ENCODE measurements at regions not wholly inside any gene's neighbourhood (a gene's known extent, or its start where the extent isn't known, plus 50 kb on each side); places are given as distances from the start of the nearest gene placed in this dataset.
"Not testable (repeated sequence)": the region's sequence is repeated elsewhere in the genome, so short reads cannot be mapped to it uniquely, and the experiment has no call there.

DNA sequence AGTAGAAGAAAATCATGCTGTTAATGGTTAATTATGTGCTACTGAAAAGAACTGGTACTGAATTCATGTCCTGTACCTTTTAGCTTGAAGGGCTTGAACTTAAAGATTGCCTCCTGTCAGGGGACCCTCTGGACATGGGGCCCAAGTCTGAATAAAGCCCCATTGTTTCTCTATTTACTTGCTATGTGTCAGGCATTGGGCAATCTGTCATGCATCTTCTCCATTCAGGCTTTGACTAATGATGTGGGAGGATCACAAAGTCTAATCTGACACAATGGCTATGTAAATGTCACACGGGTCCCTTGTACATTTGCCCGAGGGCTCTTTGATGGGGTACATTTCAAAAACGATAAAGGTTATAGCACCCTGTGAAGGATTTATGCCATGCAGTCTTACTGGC lies 64.0 kb upstream of the TUSC1 start:
- no CpG with 5 or more reads among the region's 3 CpGs for WGBS, 2 donors (ENCODE audit: extremely low coverage in 2 of 2, insufficient read length in 2 of 2, insufficient replicate concordance in 1 of 2)
- Histone ChIP-seq H3K27me3 (ENCODE audit: control insufficient read depth in 3 of 3, insufficient read depth in 3 of 3, low read depth in 1 of 3, low read length in 3 of 3) (no peaks in the 10 kb centered on the region), H4K8ac (ENCODE audit: low read depth, low read length) (no peak overlapping the region)

DNA sequence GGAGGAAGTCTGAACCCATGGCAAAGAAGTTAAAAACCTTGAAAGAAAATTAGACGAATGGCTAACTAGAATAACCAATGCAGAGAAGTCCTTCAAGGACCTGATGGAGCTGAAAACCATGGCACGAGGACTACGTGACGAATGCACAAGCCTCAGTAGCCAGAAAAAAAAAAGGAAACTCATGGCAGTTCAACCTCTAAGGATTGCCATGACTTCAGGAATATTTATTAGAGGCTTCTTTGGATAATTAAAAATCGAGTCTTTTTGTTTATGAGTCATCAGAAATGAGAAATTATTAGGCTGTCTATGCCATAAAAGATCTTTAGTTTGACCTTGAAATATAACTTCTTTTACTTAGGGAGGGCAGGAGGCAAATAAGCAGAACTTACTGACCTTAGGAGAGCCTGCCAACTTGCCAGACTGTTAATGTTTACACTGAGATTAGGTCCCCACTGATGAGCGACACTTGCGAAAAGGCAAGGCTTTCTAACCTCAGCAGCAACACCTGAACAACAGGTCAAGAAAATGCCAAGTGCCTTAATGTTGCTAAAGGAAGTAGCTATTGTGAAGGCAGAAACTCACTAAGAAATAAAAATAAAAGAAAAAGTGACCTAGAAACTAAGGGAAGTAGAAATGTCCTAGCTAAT lies 55.2 kb upstream of the TUSC1 start:
- Histone ChIP-seq H2AK5ac (ENCODE audit: low read depth, low read length) (no peak overlapping the region), H3K27me3 (ENCODE audit: control insufficient read depth in 3 of 3, insufficient read depth in 3 of 3, low read depth in 1 of 3, low read length in 3 of 3) (no peaks in the 10 kb centered on the region), H3K79me1 (ENCODE audit: low read depth, low read length) (no peaks in the 10 kb centered on the region), H2BK15ac (ENCODE audit: low read length) (no peak overlapping the region), H2BK12ac (ENCODE audit: low read length) (no peak overlapping the region), H3K27ac (replicated peaks; ENCODE audit: low read length) (no peak overlapping the region), H2AFZ (ENCODE audit: low read length) (no peak overlapping the region), H3K36me3 (replicated peaks in 1 of 2; ENCODE audit: control insufficient read depth in 2 of 2, insufficient read depth in 2 of 2, low read length in 2 of 2) (peaks cover 0 to 3% of the 10 kb centered on the region in 2 donors), H3K4me2 (ENCODE audit: insufficient read depth, low read length, poor library complexity, severe bottlenecking) (no peak overlapping the region), H4K91ac (ENCODE audit: low read depth, low read length, poor library complexity) (no peak overlapping the region), H3K4me1 (ENCODE audit: control insufficient read depth in 2 of 2, insufficient read depth in 1 of 2, low read depth in 1 of 2, low read length in 2 of 2) (no peaks in the 10 kb centered on the region), H2BK5ac (ENCODE audit: low read length) (no peak overlapping the region), H3K18ac (ENCODE audit: low read length) (no peak overlapping the region), H3K14ac (ENCODE audit: low read length) (no peak overlapping the region), H3K23ac (ENCODE audit: low read depth, low read length, poor library complexity) (no peak overlapping the region), H3K9ac (ENCODE audit: low read depth, low read length, poor library complexity) (no peak overlapping the region), H3K4ac (ENCODE audit: low read length) (no peak overlapping the region), H4K8ac (ENCODE audit: low read depth, low read length) (no peak overlapping the region), H2BK120ac (ENCODE audit: low read depth, low read length) (no peak overlapping the region), H3K4me3 (ENCODE audit: low read length in 2 of 2) (no peak overlapping the region), H3K9me3 (replicated peaks in 1 of 2; ENCODE audit: control insufficient read depth in 2 of 2, insufficient read depth in 1 of 2, low read depth in 1 of 2, low read length in 2 of 2) (peaks cover 0 to 2% of the 10 kb centered on the region in 2 donors)
- DNase-seq (ENCODE audit: low spot score): no peak
- WGBS, 2 donors (ENCODE audit: extremely low coverage in 2 of 2, insufficient read length in 2 of 2, insufficient replicate concordance in 1 of 2): no CpG with 5 or more reads among the region's 7 CpGs

More for the DNA sequence above, 64.0 kb upstream of the TUSC1 start:
- DNase-seq (ENCODE audit: low spot score): peak; percentile 4
- no peak overlapping the region for H3K4me3 ChIP-seq (ENCODE audit: low read length in 2 of 2)
- no peak overlapping the region for H2AK5ac ChIP-seq (ENCODE audit: low read depth, low read length)
- H3K36me3 ChIP-seq (replicated peaks in 1 of 2; ENCODE audit: control insufficient read depth in 2 of 2, insufficient read depth in 2 of 2, low read length in 2 of 2): no peaks in the 10 kb centered on the region
- no peaks in the 10 kb centered on the region for H3K9me3 ChIP-seq (replicated peaks in 1 of 2; ENCODE audit: control insufficient read depth in 2 of 2, insufficient read depth in 1 of 2, low read depth in 1 of 2, low read length in 2 of 2)
- no peaks in the 10 kb centered on the region for H3K79me1 ChIP-seq (ENCODE audit: low read depth, low read length)
- H3K4me1 ChIP-seq (ENCODE audit: control insufficient read depth in 2 of 2, insufficient read depth in 1 of 2, low read depth in 1 of 2, low read length in 2 of 2): no peaks in the 10 kb centered on the region
- no peak overlapping the region for H2BK12ac ChIP-seq (ENCODE audit: low read length)
- no peak overlapping the region for H3K4me2 ChIP-seq (ENCODE audit: insufficient read depth, low read length, poor library complexity, severe bottlenecking)
- no peak overlapping the region for H2BK5ac ChIP-seq (ENCODE audit: low read length)
- no peak overlapping the region for H3K9ac ChIP-seq (ENCODE audit: low read depth, low read length, poor library complexity)
- no peak overlapping the region for H3K27ac ChIP-seq (replicated peaks; ENCODE audit: low read length)
- H3K18ac ChIP-seq (ENCODE audit: low read length): no peak overlapping the region
- H2BK15ac ChIP-seq (ENCODE audit: low read length): no peak overlapping the region
- no peak overlapping the region for H3K4ac ChIP-seq (ENCODE audit: low read length)
- H4K91ac ChIP-seq (ENCODE audit: low read depth, low read length, poor library complexity): no peak overlapping the region
- no peak overlapping the region for H3K23ac ChIP-seq (ENCODE audit: low read depth, low read length, poor library complexity)
- H2BK120ac ChIP-seq (ENCODE audit: low read depth, low read length): no peak overlapping the region
- H3K14ac ChIP-seq (ENCODE audit: low read length): no peak overlapping the region
- no peak overlapping the region for H2AFZ ChIP-seq (ENCODE audit: low read length)

GRCh38 chr9:25731895-25732794 lies 53.9 kb upstream of the TUSC1 start:
- H4K8ac ChIP-seq (ENCODE audit: low read depth, low read length); H3K79me1 ChIP-seq (ENCODE audit: low read depth, low read length); H3K9me3 ChIP-seq (replicated peaks in 1 of 2; ENCODE audit: control insufficient read depth in 2 of 2, insufficient read depth in 1 of 2, low read depth in 1 of 2, low read length in 2 of 2); H2AFZ ChIP-seq (ENCODE audit: low read length); H3K4me1 ChIP-seq (ENCODE audit: control insufficient read depth in 2 of 2, insufficient read depth in 1 of 2, low read depth in 1 of 2, low read length in 2 of 2); H4K91ac ChIP-seq (ENCODE audit: low read depth, low read length, poor library complexity); H3K14ac ChIP-seq (ENCODE audit: low read length); H3K4me3 ChIP-seq (ENCODE audit: low read length in 2 of 2); H2BK5ac ChIP-seq (ENCODE audit: low read length); H2BK15ac ChIP-seq (ENCODE audit: low read length); H3K4ac ChIP-seq (ENCODE audit: low read length); H3K27ac ChIP-seq (replicated peaks; ENCODE audit: low read length); H3K9ac ChIP-seq (ENCODE audit: low read depth, low read length, poor library complexity); H3K27me3 ChIP-seq (ENCODE audit: control insufficient read depth in 3 of 3, insufficient read depth in 3 of 3, low read depth in 1 of 3, low read length in 3 of 3); H3K18ac ChIP-seq (ENCODE audit: low read length); DNase-seq (ENCODE audit: low spot score); H2BK120ac ChIP-seq (ENCODE audit: low read depth, low read length); H2AK5ac ChIP-seq (ENCODE audit: low read depth, low read length); H3K23ac ChIP-seq (ENCODE audit: low read depth, low read length, poor library complexity); H3K4me2 ChIP-seq (ENCODE audit: insufficient read depth, low read length, poor library complexity, severe bottlenecking); H2BK12ac ChIP-seq (ENCODE audit: low read length); H3K36me3 ChIP-seq (replicated peaks in 1 of 2; ENCODE audit: control insufficient read depth in 2 of 2, insufficient read depth in 2 of 2, low read length in 2 of 2): not testable (repeated sequence)
- WGBS, 2 donors (ENCODE audit: extremely low coverage in 2 of 2, insufficient read length in 2 of 2, insufficient replicate concordance in 1 of 2): no CpG with 5 or more reads among the region's 19 CpGs

Data from neuronal stem cell (in vitro differentiated cells).